ENCODE measurements at regions not wholly inside any gene's neighbourhood (a gene's known extent, or its start where the extent isn't known, plus 50 kb on each side); places are given as distances from the start of the nearest gene placed in this dataset.
"Not testable (repeated sequence)": the region's sequence is repeated elsewhere in the genome, so short reads cannot be mapped to it uniquely, and the experiment has no call there.

GRCh38 chr4:188665491-188666457 is 526.5 kb downstream of the TRIML1 start:
- H3K27ac ChIP-seq (ENCODE audit: low read length, poor library complexity, severe bottlenecking), result no peak overlapping the region
- H2BK12ac ChIP-seq (ENCODE audit: low read length in 2 of 2), result no peak overlapping the region
- H3K4ac ChIP-seq (ENCODE audit: low read depth in 1 of 2, low read length in 2 of 2), result no peak overlapping the region
- peaks cover 14% of the 10 kb centered on the region for H3K9me3 ChIP-seq (ENCODE audit: control insufficient read depth, low read length)
- WGBS, result 66% methylated on average over 11 of the region's 13 CpGs
- peak overlapping the region; percentile 10 for H3K9ac ChIP-seq (ENCODE audit: low read length)
- no peak overlapping the region for H3K23ac ChIP-seq (ENCODE audit: low read length in 2 of 2)
- H3K4me2 ChIP-seq (ENCODE audit: low read length, poor library complexity, severe bottlenecking), result no peak overlapping the region
- DNase-seq, result no peak
- no peak overlapping the region for H4K8ac ChIP-seq (ENCODE audit: low read length)
- no peaks in the 10 kb centered on the region for H3K79me1 ChIP-seq (replicated peaks; ENCODE audit: low read length, poor library complexity, severe bottlenecking)
- no peak overlapping the region for H2BK5ac ChIP-seq (ENCODE audit: low read depth, low read length, poor library complexity, severe bottlenecking)
- H3K14ac ChIP-seq (ENCODE audit: low read length in 2 of 2), result no peak overlapping the region
- no peak overlapping the region for H2AFZ ChIP-seq (ENCODE audit: low read depth, low read length)
- no peak overlapping the region for H3K18ac ChIP-seq (ENCODE audit: low read depth in 1 of 2, low read length in 2 of 2)
- H2BK120ac ChIP-seq (ENCODE audit: low read depth, low read length), result no peak overlapping the region
- no peak overlapping the region for H3K4me3 ChIP-seq (ENCODE audit: insufficient read depth in 1 of 2, low read depth in 1 of 2, low read length in 2 of 2)
- no peak overlapping the region for H4K91ac ChIP-seq (ENCODE audit: low read length)
- no peak overlapping the region for H2BK15ac ChIP-seq (ENCODE audit: low read depth, poor library complexity, severe bottlenecking)
- H3K27me3 ChIP-seq (ENCODE audit: control insufficient read depth in 1 of 2, insufficient read depth in 1 of 2, low read length in 2 of 2), result no peaks in the 10 kb centered on the region
- H3K4me1 ChIP-seq (ENCODE audit: control insufficient read depth, insufficient read depth, low read depth, low read length), result no peaks in the 10 kb centered on the region
- H3K36me3 ChIP-seq (ENCODE audit: control insufficient read depth in 1 of 2, insufficient read depth in 2 of 2, low read depth in 1 of 2, low read length in 2 of 2), result no peaks in the 10 kb centered on the region
- H2AK5ac ChIP-seq (ENCODE audit: low read length, severe bottlenecking), result no peak overlapping the region

DNA sequence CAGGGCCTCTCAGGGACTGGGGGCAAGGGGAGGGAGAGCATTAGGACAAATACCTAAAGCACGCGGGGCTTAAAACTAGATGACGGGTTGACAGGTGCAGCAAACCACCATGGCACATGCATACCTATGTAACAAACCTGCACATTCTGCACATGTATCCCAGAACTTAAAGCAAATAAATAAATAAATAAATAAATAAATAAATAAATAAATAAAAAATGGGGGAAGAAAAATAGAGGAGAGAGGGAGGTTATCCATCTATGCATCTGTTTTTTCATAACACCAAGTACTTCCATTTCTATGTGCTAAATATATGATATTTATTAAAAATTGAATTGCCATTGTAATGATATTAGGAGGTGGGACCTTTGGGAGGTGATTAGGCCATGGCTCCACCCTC is 539.5 kb downstream of the TRIML1 start:
- not testable (repeated sequence) for H3K4ac ChIP-seq (ENCODE audit: low read depth in 1 of 2, low read length in 2 of 2); H3K23ac ChIP-seq (ENCODE audit: low read length in 2 of 2); H3K4me2 ChIP-seq (ENCODE audit: low read length, poor library complexity, severe bottlenecking); H3K4me3 ChIP-seq (ENCODE audit: insufficient read depth in 1 of 2, low read depth in 1 of 2, low read length in 2 of 2); H3K14ac ChIP-seq (ENCODE audit: low read length in 2 of 2); H3K27ac ChIP-seq (ENCODE audit: low read length, poor library complexity, severe bottlenecking); H2BK120ac ChIP-seq (ENCODE audit: low read depth, low read length); H2BK12ac ChIP-seq (ENCODE audit: low read length in 2 of 2); H3K9ac ChIP-seq (ENCODE audit: low read length); H2BK15ac ChIP-seq (ENCODE audit: low read depth, poor library complexity, severe bottlenecking); H3K4me1 ChIP-seq (ENCODE audit: control insufficient read depth, insufficient read depth, low read depth, low read length); H2AK5ac ChIP-seq (ENCODE audit: low read length, severe bottlenecking); H2BK5ac ChIP-seq (ENCODE audit: low read depth, low read length, poor library complexity, severe bottlenecking); H3K18ac ChIP-seq (ENCODE audit: low read depth in 1 of 2, low read length in 2 of 2); DNase-seq; H4K91ac ChIP-seq (ENCODE audit: low read length); H2AFZ ChIP-seq (ENCODE audit: low read depth, low read length); H3K79me1 ChIP-seq (replicated peaks; ENCODE audit: low read length, poor library complexity, severe bottlenecking); H3K36me3 ChIP-seq (ENCODE audit: control insufficient read depth in 1 of 2, insufficient read depth in 2 of 2, low read depth in 1 of 2, low read length in 2 of 2); H4K8ac ChIP-seq (ENCODE audit: low read length); H3K27me3 ChIP-seq (ENCODE audit: control insufficient read depth in 1 of 2, insufficient read depth in 1 of 2, low read length in 2 of 2)
- H3K9me3 ChIP-seq (ENCODE audit: control insufficient read depth, low read length), result peaks cover 11% of the 10 kb centered on the region
- WGBS, result 100% methylated on average over 3 of the region's 3 CpGs

- no peak overlapping the region for H3K4me3 ChIP-seq (ENCODE audit: insufficient read depth in 1 of 2, low read depth in 1 of 2, low read length in 2 of 2)
- peak overlapping the region; percentile 13 for H2AK5ac ChIP-seq (ENCODE audit: low read length, severe bottlenecking)
- H3K9ac ChIP-seq (ENCODE audit: low read length), result no peak overlapping the region
- no peak overlapping the region for H2BK12ac ChIP-seq (ENCODE audit: low read length in 2 of 2)
- no peaks in the 10 kb centered on the region for H3K79me1 ChIP-seq (replicated peaks; ENCODE audit: low read length, poor library complexity, severe bottlenecking)
- no peak overlapping the region for H3K14ac ChIP-seq (ENCODE audit: low read length in 2 of 2)
- H3K18ac ChIP-seq (ENCODE audit: low read depth in 1 of 2, low read length in 2 of 2), result no peak overlapping the region
- H2BK5ac ChIP-seq (ENCODE audit: low read depth, low read length, poor library complexity, severe bottlenecking), result no peak overlapping the region
- no peaks in the 10 kb centered on the region for H3K27me3 ChIP-seq (ENCODE audit: control insufficient read depth in 1 of 2, insufficient read depth in 1 of 2, low read length in 2 of 2)
- no peak overlapping the region for H3K27ac ChIP-seq (ENCODE audit: low read length, poor library complexity, severe bottlenecking)
- no peak overlapping the region for H3K4ac ChIP-seq (ENCODE audit: low read depth in 1 of 2, low read length in 2 of 2)
- no peak overlapping the region for H4K8ac ChIP-seq (ENCODE audit: low read length)
- no peak overlapping the region for H3K4me2 ChIP-seq (ENCODE audit: low read length, poor library complexity, severe bottlenecking)
- H2BK120ac ChIP-seq (ENCODE audit: low read depth, low read length), result no peak overlapping the region
- H2AFZ ChIP-seq (ENCODE audit: low read depth, low read length), result no peak overlapping the region
- peaks cover 3% of the 10 kb centered on the region for H3K9me3 ChIP-seq (ENCODE audit: control insufficient read depth, low read length)
- H2BK15ac ChIP-seq (ENCODE audit: low read depth, poor library complexity, severe bottlenecking), result no peak overlapping the region
- H4K91ac ChIP-seq (ENCODE audit: low read length), result no peak overlapping the region
- no peaks in the 10 kb centered on the region for H3K36me3 ChIP-seq (ENCODE audit: control insufficient read depth in 1 of 2, insufficient read depth in 2 of 2, low read depth in 1 of 2, low read length in 2 of 2)
- DNase-seq, result no peak
- 85% methylated on average over 12 of the region's 12 CpGs for WGBS
- no peak overlapping the region for H3K23ac ChIP-seq (ENCODE audit: low read length in 2 of 2)
- H3K4me1 ChIP-seq (ENCODE audit: control insufficient read depth, insufficient read depth, low read depth, low read length), result no peaks in the 10 kb centered on the region
These were observed 540.9 kb downstream of the TRIML1 start for GRCh38 chr4:188680004-188680666.

DNA sequence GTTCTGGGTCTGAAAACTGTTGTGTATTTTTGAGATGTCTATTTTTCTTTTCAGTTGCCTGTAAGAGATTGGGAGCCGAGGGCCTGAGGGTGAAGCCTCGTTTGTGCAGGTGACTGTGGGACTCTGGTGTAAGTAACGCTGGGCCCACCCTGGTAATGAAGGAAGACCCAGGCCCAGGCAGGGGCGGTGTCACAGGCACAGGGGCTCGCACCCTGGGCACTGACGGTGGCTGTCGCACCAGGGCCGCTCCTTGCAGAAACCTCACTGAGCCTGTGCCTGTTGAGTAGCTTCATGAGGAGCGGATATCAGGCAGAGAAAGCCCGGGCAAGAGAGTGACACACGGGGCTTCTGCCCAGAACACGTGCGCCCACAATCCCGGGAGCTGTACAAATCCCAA is 541.4 kb downstream of the TRIML1 start:
- Histone ChIP-seq H3K14ac (ENCODE audit: low read length in 2 of 2) (no peak overlapping the region), H3K4me3 (ENCODE audit: insufficient read depth in 1 of 2, low read depth in 1 of 2, low read length in 2 of 2) (no peak overlapping the region), H3K18ac (ENCODE audit: low read depth in 1 of 2, low read length in 2 of 2) (no peak overlapping the region), H3K79me1 (replicated peaks; ENCODE audit: low read length, poor library complexity, severe bottlenecking) (no peaks in the 10 kb centered on the region), H3K9ac (ENCODE audit: low read length) (no peak overlapping the region), H3K4ac (ENCODE audit: low read depth in 1 of 2, low read length in 2 of 2) (no peak overlapping the region), H3K36me3 (ENCODE audit: control insufficient read depth in 1 of 2, insufficient read depth in 2 of 2, low read depth in 1 of 2, low read length in 2 of 2) (no peaks in the 10 kb centered on the region), H3K4me2 (ENCODE audit: low read length, poor library complexity, severe bottlenecking) (no peak overlapping the region), H3K27ac (ENCODE audit: low read length, poor library complexity, severe bottlenecking) (no peak overlapping the region), H4K91ac (ENCODE audit: low read length) (no peak overlapping the region), H3K27me3 (ENCODE audit: control insufficient read depth in 1 of 2, insufficient read depth in 1 of 2, low read length in 2 of 2) (no peaks in the 10 kb centered on the region), H2BK15ac (ENCODE audit: low read depth, poor library complexity, severe bottlenecking) (no peak overlapping the region), H2BK5ac (ENCODE audit: low read depth, low read length, poor library complexity, severe bottlenecking) (no peak overlapping the region), H2BK12ac (ENCODE audit: low read length in 2 of 2) (no peak overlapping the region), H3K23ac (ENCODE audit: low read length in 2 of 2) (no peak overlapping the region), H2AFZ (ENCODE audit: low read depth, low read length) (no peak overlapping the region), H3K9me3 (ENCODE audit: control insufficient read depth, low read length) (no peaks in the 10 kb centered on the region), H2BK120ac (ENCODE audit: low read depth, low read length) (no peak overlapping the region), H2AK5ac (ENCODE audit: low read length, severe bottlenecking) (no peak overlapping the region), H4K8ac (ENCODE audit: low read length) (no peak overlapping the region), H3K4me1 (ENCODE audit: control insufficient read depth, insufficient read depth, low read depth, low read length) (no peaks in the 10 kb centered on the region)
- no peak for DNase-seq
- 94% methylated on average over 14 of the region's 14 CpGs for WGBS
